Astrocyte (in vitro differentiated cells and primary cell): ENCODE measurements at regions not wholly inside any gene's neighbourhood (a gene's known extent, or its start where the extent isn't known, plus 50 kb on each side); places are given as distances from the start of the nearest gene placed in this dataset.

Experiments
- EZH2 ChIP-seq: IDR thresholded peaks from 2 replicates; pipeline ENCODE4 v1.6.1; 2012; ENCODE audit warnings: mild to moderate bottlenecking, low read length, inconsistent platforms; ENCODE audit not compliant: insufficient read depth
- TF ChIP-seq, protein P1 (sequence below): IDR thresholded peaks from 2 replicates; pipeline ENCODE4 v1.5.1; 2011; ENCODE audit warnings: low read depth, mild to moderate bottlenecking, inconsistent platforms, low read length, moderate library complexity; ENCODE audit not compliant: insufficient read depth

DNA sequence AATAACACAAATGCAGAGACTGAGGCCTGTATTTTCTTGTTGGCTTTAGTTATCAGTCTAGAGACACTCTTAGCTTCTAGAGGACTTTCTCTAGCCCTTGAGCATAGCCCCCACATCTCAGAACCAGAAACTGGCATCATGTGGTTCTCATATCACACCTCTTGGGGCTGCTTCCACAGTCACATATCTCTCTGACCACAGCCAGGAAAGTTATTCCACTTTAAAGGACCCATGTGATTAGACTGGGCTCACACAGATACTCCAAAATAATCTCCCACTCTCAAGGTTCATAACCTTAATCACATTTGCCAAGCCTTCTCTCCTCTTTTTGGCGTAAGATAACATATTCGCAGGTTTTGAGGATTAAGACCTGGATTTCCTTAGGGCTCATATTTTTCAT is 846.9 kb upstream of the MIR17HG start:
- TF ChIP-seq, protein P1, sequence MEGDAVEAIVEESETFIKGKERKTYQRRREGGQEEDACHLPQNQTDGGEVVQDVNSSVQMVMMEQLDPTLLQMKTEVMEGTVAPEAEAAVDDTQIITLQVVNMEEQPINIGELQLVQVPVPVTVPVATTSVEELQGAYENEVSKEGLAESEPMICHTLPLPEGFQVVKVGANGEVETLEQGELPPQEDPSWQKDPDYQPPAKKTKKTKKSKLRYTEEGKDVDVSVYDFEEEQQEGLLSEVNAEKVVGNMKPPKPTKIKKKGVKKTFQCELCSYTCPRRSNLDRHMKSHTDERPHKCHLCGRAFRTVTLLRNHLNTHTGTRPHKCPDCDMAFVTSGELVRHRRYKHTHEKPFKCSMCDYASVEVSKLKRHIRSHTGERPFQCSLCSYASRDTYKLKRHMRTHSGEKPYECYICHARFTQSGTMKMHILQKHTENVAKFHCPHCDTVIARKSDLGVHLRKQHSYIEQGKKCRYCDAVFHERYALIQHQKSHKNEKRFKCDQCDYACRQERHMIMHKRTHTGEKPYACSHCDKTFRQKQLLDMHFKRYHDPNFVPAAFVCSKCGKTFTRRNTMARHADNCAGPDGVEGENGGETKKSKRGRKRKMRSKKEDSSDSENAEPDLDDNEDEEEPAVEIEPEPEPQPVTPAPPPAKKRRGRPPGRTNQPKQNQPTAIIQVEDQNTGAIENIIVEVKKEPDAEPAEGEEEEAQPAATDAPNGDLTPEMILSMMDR, result no peak
- no peak for TF ChIP-seq EZH2
